Limb (tissue), 2 donors: ENCODE measurements at regions not wholly inside any gene's neighbourhood (a gene's known extent, or its start where the extent isn't known, plus 50 kb on each side); places are given as distances from the start of the nearest gene placed in this dataset.
"Not testable (repeated sequence)": the region's sequence is repeated elsewhere in the genome, so short reads cannot be mapped to it uniquely, and the experiment has no call there.

ENCODE experiments used
- DNase-seq, 2 donors: peaks; one replicate each; pipeline ENCODE4 v3.0.0-alpha.2; 2016; ENCODE audit errors: extremely low spot score in 2 of 2

DNA sequence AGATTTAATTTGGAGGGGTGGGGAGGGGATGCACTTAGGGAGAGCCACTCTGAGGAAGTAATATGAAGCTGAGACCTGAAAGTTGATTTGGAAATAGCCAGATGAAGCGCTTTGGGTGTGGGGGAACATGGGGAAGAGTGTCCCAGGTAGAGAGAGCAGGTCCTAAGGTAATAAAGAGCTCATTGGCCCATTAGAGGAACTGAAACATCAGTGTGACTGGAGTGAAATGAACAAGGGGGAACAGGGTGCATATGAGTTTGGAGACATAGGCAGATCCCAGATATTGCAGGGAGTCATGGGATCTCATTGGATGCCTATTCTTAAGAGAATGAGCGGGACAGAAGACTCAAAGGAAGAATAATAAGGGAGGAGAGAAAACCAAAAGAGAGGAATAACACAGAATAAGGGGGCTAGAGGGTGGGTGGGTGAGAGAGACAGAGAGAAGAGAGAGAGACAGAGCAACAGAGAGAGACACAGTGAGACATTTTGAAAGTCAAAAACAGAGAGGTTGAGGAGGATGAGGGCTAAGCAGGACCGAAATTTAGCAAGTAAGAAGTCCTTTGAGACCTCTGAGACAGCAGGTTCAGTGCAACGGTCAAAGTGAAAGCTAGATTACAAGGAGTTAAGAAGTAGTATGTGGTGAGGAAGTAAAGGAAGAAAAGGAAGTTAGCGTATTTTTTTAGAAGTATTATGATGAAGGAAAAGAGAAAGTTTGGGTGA is 54.1 kb upstream of the NOTCH2NLA start:
- DNase-seq: not testable (repeated sequence)

DNA sequence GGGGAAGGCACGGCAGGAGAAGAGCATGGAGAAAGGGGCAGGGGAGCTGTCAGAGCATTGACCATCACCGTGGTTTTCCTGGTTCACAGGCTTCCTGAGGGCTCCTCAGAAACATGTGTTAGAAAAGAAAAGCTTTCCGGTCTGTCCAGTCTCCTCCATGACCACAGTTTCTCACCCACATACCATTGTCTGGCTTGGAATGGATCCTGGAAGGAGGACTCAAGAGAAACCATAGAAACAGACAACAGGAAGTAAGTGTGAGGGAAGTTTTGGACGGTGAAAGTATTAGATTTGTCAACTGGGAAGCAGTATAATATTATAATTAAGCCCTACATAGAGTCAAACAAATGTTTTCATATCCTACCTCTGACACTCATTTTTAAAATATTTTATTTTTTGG is 52.7 kb upstream of the NOTCH2NLA start:
- DNase-seq: not testable (repeated sequence)

DNA sequence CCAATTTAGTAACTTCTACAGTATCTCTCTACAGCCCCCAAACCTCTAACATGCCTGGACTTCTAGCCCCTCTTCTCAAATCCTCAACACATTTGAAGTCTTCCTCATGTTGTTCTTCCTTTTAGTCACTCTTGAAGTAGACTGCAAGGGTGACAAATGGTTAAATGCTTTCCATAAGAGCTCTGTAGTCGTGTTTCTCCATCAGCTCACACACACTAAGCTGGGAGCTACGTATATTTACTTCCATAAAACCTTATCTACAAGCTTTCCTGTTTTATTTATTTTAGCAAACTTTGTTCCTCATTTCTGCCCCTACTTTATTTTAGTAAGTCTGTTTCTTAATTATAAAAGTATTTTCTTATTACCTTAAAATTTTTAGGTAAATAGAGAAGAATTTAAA is 49.9 kb upstream of the NOTCH2NLA start:
- DNase-seq: not testable (repeated sequence)
